Epithelial cell of esophagus (primary cell): ENCODE measurements at regions not wholly inside any gene's neighbourhood (a gene's known extent, or its start where the extent isn't known, plus 50 kb on each side); places are given as distances from the start of the nearest gene placed in this dataset.
A peak's percentile ranks its signal among the peaks of the same experiment; 100 is the strongest.
"Not testable (repeated sequence)": the region's sequence is repeated elsewhere in the genome, so short reads cannot be mapped to it uniquely, and the experiment has no call there.

ENCODE experiments used
- DNase-seq: peaks from one replicate; pipeline ENCODE4 v3.0.0; 2010; ENCODE audit warnings: low read depth
- H3K4me3 ChIP-seq: 2 replicates; pipeline ENCODE4 v1.5.1; 2011; ENCODE audit warnings: mild to moderate bottlenecking, low read length, control low read depth
- TF ChIP-seq, protein P1 (sequence below): IDR thresholded peaks from 2 replicates; pipeline ENCODE4 v1.5.1; 2011; ENCODE audit warnings: low read depth, mild to moderate bottlenecking, low read length, control low read depth, inconsistent platforms; ENCODE audit not compliant: insufficient read depth; ENCODE audit errors: missing control alignments

DNA sequence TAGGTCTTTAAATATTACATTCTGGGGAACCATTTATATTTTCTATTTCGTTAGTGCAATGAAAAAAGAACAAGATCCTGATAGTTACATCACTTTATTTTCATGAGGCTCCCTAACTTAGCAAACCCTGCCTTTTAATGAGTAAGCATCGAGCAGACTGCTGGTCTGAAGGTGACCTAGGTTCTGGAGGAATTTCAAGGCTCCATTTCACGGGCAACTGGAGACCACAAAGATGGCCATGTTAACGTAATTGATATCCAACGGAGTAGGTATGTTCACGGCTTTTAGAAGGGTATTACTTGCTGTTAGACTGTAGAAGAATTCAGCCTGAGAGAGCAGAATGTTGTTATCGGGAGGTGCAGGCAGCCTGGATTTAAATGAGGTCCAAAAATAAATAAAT, 1597.6 kb downstream of the EFNB2 start:
- no peak overlapping the region for H3K4me3 ChIP-seq
- TF ChIP-seq, protein P1, sequence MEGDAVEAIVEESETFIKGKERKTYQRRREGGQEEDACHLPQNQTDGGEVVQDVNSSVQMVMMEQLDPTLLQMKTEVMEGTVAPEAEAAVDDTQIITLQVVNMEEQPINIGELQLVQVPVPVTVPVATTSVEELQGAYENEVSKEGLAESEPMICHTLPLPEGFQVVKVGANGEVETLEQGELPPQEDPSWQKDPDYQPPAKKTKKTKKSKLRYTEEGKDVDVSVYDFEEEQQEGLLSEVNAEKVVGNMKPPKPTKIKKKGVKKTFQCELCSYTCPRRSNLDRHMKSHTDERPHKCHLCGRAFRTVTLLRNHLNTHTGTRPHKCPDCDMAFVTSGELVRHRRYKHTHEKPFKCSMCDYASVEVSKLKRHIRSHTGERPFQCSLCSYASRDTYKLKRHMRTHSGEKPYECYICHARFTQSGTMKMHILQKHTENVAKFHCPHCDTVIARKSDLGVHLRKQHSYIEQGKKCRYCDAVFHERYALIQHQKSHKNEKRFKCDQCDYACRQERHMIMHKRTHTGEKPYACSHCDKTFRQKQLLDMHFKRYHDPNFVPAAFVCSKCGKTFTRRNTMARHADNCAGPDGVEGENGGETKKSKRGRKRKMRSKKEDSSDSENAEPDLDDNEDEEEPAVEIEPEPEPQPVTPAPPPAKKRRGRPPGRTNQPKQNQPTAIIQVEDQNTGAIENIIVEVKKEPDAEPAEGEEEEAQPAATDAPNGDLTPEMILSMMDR, result no peak
- no peak for DNase-seq

- H3K4me3 ChIP-seq, result no peak overlapping the region
- no peak for DNase-seq
- TF ChIP-seq, protein P1, result no peak
Measured at GRCh38 chr13:104936304-104936703, 1599.2 kb downstream of the EFNB2 start.

DNA sequence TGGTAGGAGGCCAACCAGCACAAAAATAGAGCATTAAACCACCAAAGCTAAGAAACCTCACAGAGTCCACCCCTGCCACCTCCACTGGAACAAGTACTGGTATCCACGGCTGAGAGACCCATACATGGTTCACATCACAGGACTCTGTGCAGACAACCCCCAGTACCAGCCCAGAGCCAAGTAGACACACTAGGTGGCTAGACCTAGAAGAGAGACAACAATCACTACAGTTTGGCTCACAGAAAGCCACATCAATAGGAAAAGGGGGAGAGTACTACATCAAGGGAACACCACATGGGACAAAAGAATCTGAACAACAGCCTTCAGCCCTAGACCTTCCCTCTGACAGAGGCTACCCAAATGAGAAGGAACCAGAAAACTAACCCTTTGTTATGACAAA, 1614.9 kb downstream of the EFNB2 start:
- H3K4me3 ChIP-seq, DNase-seq: not testable (repeated sequence)

DNA sequence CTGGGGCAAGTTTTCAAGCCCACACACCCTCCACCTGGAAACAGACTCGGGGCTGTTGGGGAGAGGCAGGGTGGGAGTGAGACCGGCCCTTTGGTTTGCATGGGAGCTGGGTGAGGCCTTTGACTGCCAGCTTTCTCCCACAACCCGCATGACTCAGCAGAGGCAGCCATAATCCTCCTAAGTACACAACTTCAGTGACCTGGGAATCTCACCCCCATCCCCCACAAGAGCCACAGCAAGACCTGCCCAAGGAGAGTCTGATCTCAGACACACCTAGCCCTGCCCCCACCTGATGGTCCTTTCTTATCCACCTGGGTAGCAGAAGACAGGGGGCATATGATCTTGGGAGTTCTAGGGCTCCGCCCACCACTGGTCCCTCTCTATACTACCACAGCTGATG, 1615.4 kb downstream of the EFNB2 start:
- TF ChIP-seq, protein P1, result no peak
- H3K4me3 ChIP-seq, result no peak overlapping the region
- peak; percentile 6 for DNase-seq

DNA sequence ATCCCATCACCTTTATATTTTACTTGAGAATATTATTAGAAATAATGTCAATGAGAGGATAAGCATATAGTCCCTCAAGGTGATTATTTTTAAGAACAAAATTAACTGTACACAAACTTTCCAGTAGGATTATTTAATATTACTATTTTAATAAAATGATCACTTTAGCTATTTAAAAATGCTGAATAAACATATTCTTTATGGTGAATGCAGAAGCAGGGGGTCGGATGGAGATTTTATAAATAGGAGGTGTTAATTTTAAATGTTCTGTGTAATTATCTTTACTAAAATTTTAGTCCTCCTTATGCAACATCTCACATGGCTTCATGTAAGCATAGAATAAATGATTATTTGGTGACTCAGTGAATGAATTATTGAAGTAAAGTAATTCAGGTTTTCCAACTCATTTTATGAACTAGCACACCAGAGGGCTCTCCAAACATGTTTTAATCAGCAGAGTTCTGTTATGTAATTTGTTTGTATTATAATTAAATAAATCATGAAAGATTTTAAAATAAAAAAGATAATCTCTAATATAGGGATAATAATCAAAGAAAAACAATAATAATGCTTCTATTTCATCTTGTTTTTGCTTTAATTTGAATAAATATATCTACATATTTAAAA, 1635.2 kb downstream of the EFNB2 start:
- DNase-seq, result no peak
- TF ChIP-seq, protein P1, result no peak

GRCh38 chr13:104898484-104898883, 1637.0 kb downstream of the EFNB2 start:
- H3K4me3 ChIP-seq, result no peak overlapping the region
- no peak for DNase-seq
- TF ChIP-seq, protein P1, result no peak

More for the DNA sequence above, 1635.2 kb downstream of the EFNB2 start:
- H3K4me3 ChIP-seq, result no peak overlapping the region

GRCh38 chr13:104895521-104895920, 1639.9 kb downstream of the EFNB2 start:
- TF ChIP-seq, protein P1, result no peak
- no peak for DNase-seq
- no peak overlapping the region for H3K4me3 ChIP-seq
